HG03025 (cell line): ENCODE measurements at regions not wholly inside any gene's neighbourhood (a gene's known extent, or its start where the extent isn't known, plus 50 kb on each side); places are given as distances from the start of the nearest gene placed in this dataset.
"Not testable (repeated sequence)": the region's sequence is repeated elsewhere in the genome, so short reads cannot be mapped to it uniquely, and the experiment has no call there.

Experiments used
- ATAC-seq: cut with Tn5 transposase; IDR thresholded peaks from one replicate; pipeline ENCODE4 v1.9.1; 2021; ENCODE audit warnings: mild to moderate bottlenecking, moderate library complexity; ENCODE audit not compliant: unreplicated experiment, low FRiP score

DNA sequence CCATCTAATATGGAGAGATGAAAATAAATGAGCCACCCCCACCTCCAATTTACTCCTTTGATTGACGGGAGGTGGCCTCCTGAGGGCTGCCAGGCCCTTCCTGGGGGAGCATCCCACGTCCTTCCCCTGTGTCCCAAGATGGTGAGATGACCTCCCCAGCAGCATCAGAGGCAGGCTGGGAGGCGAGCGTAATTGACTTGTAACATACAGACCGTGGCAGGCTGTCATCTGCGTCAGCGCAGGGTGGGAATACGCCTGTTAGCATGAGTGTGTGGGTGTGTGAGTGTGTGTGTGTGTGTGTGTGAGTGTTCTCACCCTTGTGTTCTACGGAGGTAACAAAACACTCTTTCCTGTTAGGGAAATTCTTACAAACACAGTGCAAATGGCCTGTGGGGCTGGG, 156.9 kb upstream of the CIBAR2 start:
- no peak for ATAC-seq

DNA sequence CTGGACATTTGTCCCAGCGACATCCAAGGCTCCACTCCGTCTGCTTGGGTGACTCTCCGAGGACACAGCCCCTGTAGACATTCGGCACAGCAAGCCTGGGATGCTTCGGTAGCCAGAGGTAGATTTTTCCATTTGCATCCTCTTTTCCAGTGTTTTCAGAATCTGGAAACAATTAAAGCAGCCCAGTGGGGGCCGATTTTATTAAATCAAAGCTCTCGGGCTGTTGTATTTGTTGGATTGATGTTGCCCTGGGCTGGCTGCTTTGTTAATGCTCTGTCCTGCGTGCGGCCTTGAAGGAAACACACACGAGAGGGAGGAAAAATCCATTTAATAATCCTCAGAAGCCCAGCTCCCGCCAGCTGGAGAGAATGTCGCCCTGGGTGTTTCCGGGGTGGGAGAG, 158.1 kb upstream of the CIBAR2 start:
- no peak for ATAC-seq

DNA sequence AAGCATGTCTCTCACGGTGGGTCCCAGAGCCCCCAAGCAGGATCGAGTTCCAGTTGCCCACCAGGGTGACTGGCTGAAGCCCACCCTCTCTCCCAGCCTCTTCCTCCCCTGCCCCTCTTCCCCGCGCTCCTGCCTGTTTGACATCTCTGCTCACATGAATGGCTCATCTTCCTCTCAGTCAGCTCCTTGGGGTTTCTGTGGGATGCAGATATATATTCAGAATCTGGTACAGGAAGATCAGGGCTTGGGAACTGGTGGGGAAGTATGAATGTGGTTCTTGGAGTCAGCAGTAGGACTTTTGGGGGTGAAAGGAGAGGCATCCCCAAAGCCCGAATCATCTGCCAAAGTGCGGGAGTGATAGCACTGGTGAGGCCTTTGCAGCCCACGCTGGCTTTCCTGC, 158.9 kb upstream of the CIBAR2 start:
- ATAC-seq = no peak

DNA sequence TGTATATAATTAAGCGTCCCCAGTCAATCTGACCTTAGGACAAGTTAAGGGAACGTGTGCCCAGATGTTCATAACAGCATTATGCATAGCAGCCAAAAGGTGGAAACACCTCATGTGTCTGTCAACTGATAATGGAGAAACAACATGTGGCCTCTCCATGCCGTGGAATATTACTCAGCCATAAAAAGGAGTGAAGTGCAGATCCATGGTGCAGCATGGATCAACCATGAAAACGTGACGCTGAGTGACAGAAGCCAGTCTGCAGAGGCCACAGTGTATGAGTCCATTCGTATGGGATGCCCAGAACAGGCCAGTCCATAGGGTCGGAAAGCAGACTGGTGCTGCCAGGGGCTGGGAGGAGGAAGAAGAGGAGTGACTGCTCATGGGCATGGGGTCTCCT, 161.0 kb upstream of the CIBAR2 start:
- ATAC-seq = no peak

DNA sequence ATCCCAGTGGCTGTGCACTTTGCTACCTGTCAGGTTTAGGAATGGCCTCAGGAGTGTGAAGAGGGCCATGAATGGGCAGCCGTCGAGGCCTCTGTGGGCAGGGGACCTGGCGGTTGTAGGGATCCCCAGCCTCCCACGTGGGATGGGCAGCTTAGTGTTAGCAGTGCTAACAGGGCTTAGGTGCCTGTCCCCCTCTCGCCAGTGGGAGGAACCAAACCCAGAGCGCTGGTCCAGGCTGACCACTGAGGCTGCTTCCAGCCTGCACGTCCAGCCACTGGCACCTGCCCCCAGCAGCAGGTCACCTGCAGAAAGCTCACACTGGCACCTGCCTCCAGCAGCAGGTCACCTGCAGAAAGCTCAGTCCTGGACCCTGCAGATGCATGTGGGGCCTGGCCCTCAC, 162.2 kb upstream of the CIBAR2 start:
- ATAC-seq = no peak

- ATAC-seq = no peak
Measured at GRCh38 chr16:85274924-85275323, 162.7 kb upstream of the CIBAR2 start.

DNA sequence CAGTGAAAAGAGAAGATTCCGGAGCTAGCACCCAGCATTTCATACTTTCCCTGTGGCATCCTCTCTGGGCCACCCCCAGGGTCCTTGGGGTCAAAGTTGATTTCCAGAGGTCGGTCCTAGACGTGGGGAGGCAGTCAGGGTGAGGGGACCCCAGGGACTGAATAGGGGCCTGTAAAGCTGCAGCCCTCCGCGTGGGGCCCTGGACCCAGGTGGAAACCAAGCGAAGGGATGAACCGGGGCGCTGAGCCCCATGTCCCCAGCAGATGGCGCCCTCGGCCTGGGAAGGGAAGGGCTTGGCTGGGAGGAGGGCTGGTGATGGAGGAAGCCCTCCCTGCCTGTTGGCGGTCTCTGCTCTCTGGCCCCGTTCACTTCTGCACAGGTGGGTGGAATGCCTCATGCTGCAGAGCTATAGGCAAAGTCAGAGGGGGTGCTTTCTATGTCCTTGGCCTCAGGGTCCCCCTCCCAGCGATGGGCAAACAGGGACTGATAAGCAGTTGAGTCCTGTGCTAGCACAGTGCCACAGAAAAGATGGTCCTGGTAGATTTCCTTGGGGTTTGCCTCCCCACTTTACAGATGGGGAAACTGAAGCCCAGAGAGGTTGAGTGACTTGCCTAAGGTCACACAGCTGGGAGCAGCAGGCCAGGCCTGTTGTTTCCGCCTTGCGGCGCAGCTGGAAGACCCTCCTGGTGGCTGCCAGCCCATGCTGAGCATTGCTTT, 163.4 kb upstream of the CIBAR2 start:
- ATAC-seq = no peak

GRCh38 chr16:85276258-85276657, 164.0 kb upstream of the CIBAR2 start:
- ATAC-seq = no peak

- no peak for ATAC-seq
Measured at GRCh38 chr16:85276721-85277120, 164.4 kb upstream of the CIBAR2 start.

DNA sequence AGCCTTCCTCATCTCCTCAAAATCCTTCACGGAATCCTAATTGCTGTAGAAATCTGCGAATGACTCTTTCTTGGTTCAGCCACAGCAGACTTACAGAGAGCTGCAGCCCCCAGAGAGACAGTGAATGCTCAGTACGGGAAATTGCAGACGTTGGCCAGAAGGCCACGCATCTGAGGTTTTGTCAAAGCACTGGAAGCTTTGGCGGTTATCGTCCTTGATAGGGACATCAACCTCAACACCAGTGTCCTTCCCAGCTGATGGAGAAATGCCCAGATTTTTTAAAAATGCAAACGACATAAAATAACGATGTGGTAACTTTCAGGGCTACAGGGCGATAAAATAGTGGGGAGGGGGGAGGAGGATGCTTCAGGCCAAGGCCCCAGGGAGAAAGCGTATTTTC, 166.6 kb upstream of the CIBAR2 start:
- ATAC-seq = no peak

DNA sequence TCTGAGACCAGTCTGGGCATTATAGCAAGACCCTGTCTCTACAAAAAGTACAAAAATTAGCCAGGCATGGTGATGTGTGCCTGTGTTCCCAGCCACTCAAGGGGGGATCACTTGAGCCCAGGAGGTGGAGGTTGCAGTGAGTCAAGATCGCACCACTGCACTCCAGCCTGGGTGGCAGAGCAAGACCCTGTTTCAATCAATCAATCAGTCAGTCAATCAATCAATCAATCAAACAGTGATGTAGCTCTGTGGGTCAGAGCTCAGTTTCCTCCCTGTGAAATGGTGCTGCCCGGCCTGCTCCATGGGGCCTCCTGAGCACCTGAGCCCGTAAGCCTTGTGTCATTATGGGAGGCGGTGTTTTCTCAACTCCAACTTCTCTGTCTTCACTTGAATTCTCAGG, 167.1 kb upstream of the CIBAR2 start:
- no peak for ATAC-seq

DNA sequence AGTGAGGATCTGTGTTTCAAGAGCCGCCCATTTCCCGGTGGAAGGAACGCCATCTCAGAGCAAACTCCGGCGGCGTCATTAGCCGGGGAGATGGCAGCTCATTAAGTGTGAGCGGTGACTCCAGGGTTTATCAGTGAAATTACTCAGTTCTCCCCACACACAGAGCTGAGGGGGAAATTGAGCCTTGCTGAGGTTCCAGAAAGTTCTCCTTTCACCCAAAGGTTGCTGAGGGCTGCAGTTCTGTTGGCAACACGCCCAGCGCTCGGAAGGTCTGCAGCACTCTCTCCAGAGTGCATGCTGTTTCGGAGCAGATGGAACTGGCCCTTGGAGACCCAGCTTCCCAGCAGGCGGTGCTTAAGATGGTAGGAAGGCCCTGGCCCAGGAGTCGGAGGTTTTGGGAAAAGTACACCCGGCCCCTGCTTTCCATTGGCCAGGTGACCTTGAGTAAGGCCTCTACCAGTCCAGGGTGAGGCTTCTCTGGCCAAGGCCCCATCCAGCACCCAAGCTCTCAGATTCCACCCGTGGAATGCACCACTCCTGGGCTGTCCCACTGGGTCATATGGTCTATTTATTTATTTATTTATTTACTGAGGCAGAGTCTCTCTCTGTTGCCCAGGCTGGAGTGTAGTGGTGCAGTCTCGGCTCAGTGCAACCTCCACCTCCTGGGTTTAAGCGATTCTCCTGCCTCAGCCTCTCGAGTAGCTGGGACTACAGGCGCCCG, 167.7 kb upstream of the CIBAR2 start:
- ATAC-seq = no peak

DNA sequence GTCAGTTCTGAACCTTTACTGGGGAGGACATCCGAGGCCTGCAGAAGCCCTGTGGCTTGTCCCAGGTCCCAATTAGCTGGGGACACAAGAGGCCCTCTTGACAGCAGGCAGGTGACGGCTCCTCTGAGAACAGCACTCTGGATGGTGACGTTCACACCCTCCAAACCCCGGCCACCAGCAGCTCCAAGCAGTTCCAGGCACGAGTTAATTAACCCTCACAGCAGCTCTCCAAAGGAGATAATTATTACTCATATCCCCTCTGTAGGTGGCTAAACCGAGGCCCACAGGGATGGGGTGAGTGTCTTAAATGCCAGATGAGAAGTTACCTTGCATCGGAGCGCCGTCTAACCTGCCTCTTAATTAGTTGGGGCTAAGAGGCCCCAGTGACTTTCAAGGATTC, 168.9 kb upstream of the CIBAR2 start:
- no peak for ATAC-seq

GRCh38 chr16:85282842-85283241, 170.6 kb upstream of the CIBAR2 start:
- ATAC-seq = no peak

GRCh38 chr16:85283305-85284050, 171.2 kb upstream of the CIBAR2 start:
- ATAC-seq = no peak

GRCh38 chr16:85284141-85284817, 172.0 kb upstream of the CIBAR2 start:
- ATAC-seq = no peak

GRCh38 chr16:85285681-85286065, 173.4 kb upstream of the CIBAR2 start:
- ATAC-seq = no peak

- no peak for ATAC-seq
Measured at GRCh38 chr16:85286066-85286831, 174.0 kb upstream of the CIBAR2 start.

DNA sequence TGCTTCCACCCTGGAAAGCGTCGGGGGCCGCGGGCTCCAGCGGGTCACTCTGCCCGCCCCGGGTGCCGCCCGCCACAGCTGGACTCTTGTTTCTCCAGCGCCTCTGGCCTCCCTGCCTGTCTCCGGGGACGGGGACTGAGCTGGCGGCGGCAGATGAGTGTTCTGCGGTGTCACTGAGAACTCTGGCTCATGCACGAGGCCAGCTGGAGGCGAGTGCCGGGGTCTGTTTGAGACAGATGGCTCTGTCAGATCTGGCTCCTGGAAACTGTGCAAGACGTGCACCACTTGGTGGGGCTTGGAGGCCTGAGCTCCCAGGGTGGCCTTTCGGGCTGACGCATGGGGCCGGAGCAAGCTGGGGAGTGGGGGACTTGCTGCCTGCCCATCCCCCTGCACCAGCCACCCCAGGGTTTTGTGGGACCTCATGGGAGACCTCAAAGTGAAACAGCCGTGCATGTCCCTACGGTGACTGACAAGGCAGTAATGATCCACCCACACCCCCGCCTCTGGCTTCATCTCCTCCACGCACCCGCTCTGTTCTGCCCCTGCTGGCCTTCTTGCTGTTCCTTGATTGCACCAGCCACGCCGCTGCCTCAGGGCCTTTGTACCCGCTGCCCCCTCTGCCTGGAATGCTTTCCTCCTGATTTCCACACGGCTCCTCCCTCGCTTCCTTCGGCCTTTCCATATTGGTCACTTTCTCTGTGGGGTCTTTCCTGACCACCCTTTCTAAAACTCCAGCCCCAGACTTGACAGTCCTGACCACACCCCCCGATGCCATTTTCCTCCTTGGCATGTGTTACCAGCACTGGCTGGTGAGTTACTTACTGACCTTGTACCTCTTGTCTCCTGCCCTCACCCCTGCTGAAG, 174.9 kb upstream of the CIBAR2 start:
- no peak for ATAC-seq

- ATAC-seq = not testable (repeated sequence)
Measured at GRCh38 chr16:85287815-85288109, 175.5 kb upstream of the CIBAR2 start.
